Stomach (tissue), 4 donors: ENCODE measurements at regions not wholly inside any gene's neighbourhood (a gene's known extent, or its start where the extent isn't known, plus 50 kb on each side); places are given as distances from the start of the nearest gene placed in this dataset.

Experiments used
- CTCF ChIP-seq, 7 experiments: fragments of 450-650 bp in 4 of 7; fragments of 200-600 bp in 3 of 7; sonication (generic) in 3 of 7; IDR thresholded peaks; one replicate each; pipeline ENCODE4 v1.5.1; 2016 to 2019; ENCODE audit warnings: antibody characterized with exemption in 7 of 7, control low read depth in 2 of 7, mild to moderate bottlenecking in 1 of 7
- POLR2A ChIP-seq, 4 donors: fragments of 450-650 bp; IDR thresholded peaks; one replicate each; pipeline ENCODE4 v1.6.1; 2016; ENCODE audit warnings: antibody characterized with exemption in 4 of 4, control low read depth in 2 of 4, mild to moderate bottlenecking in 1 of 4, moderate library complexity in 1 of 4

GRCh38 chr4:181176306-181176705 lies 1066.9 kb upstream of the TENM3 start:
- TF ChIP-seq POLR2A (IDR thresholded peaks at IDR 0.05), result no peak
- TF ChIP-seq CTCF (IDR thresholded peaks at IDR 0.05), result no peak
